ENCODE measurements at regions not wholly inside any gene's neighbourhood (a gene's known extent, or its start where the extent isn't known, plus 50 kb on each side); places are given as distances from the start of the nearest gene placed in this dataset.

DNA sequence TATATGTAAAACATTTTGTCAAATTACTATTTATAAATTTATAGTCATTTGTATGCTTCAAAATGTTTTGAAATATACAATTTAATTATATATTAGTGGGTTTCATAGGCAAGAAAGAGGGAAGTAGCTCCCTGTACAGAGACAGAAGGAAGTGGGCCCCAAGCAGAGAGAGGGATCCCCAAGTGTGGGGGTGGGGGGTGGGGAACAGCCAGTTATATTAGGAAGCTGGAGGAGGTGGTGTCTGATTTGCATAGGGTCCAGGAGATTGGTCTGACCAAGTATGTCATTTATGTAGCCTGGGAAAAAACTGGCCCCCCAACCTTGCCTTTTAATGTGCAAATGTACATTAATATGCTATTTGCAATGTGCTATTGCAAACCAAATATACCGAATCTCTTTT is 76.5 kb upstream of the ZSWIM2 start:
- TF ChIP-seq, protein P1, sequence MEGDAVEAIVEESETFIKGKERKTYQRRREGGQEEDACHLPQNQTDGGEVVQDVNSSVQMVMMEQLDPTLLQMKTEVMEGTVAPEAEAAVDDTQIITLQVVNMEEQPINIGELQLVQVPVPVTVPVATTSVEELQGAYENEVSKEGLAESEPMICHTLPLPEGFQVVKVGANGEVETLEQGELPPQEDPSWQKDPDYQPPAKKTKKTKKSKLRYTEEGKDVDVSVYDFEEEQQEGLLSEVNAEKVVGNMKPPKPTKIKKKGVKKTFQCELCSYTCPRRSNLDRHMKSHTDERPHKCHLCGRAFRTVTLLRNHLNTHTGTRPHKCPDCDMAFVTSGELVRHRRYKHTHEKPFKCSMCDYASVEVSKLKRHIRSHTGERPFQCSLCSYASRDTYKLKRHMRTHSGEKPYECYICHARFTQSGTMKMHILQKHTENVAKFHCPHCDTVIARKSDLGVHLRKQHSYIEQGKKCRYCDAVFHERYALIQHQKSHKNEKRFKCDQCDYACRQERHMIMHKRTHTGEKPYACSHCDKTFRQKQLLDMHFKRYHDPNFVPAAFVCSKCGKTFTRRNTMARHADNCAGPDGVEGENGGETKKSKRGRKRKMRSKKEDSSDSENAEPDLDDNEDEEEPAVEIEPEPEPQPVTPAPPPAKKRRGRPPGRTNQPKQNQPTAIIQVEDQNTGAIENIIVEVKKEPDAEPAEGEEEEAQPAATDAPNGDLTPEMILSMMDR (IDR thresholded peaks at IDR 0.05), result no peak
- no peak for TF ChIP-seq POLR2A (IDR thresholded peaks at IDR 0.05)
